ENCODE measurements at regions not wholly inside any gene's neighbourhood (a gene's known extent, or its start where the extent isn't known, plus 50 kb on each side); places are given as distances from the start of the nearest gene placed in this dataset.

- H3K79me2 ChIP-seq, result no peaks in the 10 kb centered on the region
- H3K4me1 ChIP-seq, result no peaks in the 10 kb centered on the region
- H3K27me3 ChIP-seq (ENCODE audit: control insufficient read depth, insufficient read depth, low read length), result no peaks in the 10 kb centered on the region
- no peak overlapping the region for H3K27ac ChIP-seq
- no peaks in the 10 kb centered on the region for H3K36me3 ChIP-seq (ENCODE audit: control insufficient read depth, insufficient read depth, low read length)
- H2AFZ ChIP-seq, result no peak overlapping the region
- H3K9me3 ChIP-seq (ENCODE audit: control insufficient read depth, low read length), result no peaks in the 10 kb centered on the region
- no peak overlapping the region for H3K4me2 ChIP-seq (ENCODE audit: low read length)
- H3K9ac ChIP-seq, result no peak overlapping the region
- TF ChIP-seq CTCF (IDR thresholded peaks at IDR 0.05), result no peak
- no peak overlapping the region for H3K4me3 ChIP-seq (ENCODE audit: low read depth, low read length)
These were observed 471.9 kb downstream of the KCTD12 start for GRCh38 chr13:76414320-76414719.

GRCh38 chr13:76406243-76406642, 480.0 kb downstream of the KCTD12 start:
- H3K27me3 ChIP-seq (ENCODE audit: control insufficient read depth, insufficient read depth, low read length), result no peaks in the 10 kb centered on the region
- H3K4me3 ChIP-seq (ENCODE audit: low read depth, low read length), result no peak overlapping the region
- no peak overlapping the region for H3K9ac ChIP-seq
- no peaks in the 10 kb centered on the region for H3K9me3 ChIP-seq (ENCODE audit: control insufficient read depth, low read length)
- no peak for TF ChIP-seq CTCF (IDR thresholded peaks at IDR 0.05)
- H3K27ac ChIP-seq, result no peak overlapping the region
- H3K36me3 ChIP-seq (ENCODE audit: control insufficient read depth, insufficient read depth, low read length), result no peaks in the 10 kb centered on the region
- H3K79me2 ChIP-seq, result no peaks in the 10 kb centered on the region
- H2AFZ ChIP-seq, result no peak overlapping the region
- no peak overlapping the region for H3K4me2 ChIP-seq (ENCODE audit: low read length)
- H3K4me1 ChIP-seq, result no peaks in the 10 kb centered on the region

GRCh38 chr13:76398425-76398824, 487.8 kb downstream of the KCTD12 start:
- no peak overlapping the region for H3K9ac ChIP-seq
- no peaks in the 10 kb centered on the region for H3K4me1 ChIP-seq
- no peak for TF ChIP-seq CTCF (IDR thresholded peaks at IDR 0.05)
- H3K27ac ChIP-seq, result no peak overlapping the region
- no peaks in the 10 kb centered on the region for H3K79me2 ChIP-seq
- no peaks in the 10 kb centered on the region for H3K27me3 ChIP-seq (ENCODE audit: control insufficient read depth, insufficient read depth, low read length)
- no peak overlapping the region for H3K4me3 ChIP-seq (ENCODE audit: low read depth, low read length)
- H2AFZ ChIP-seq, result no peak overlapping the region
- no peaks in the 10 kb centered on the region for H3K9me3 ChIP-seq (ENCODE audit: control insufficient read depth, low read length)
- H3K36me3 ChIP-seq (ENCODE audit: control insufficient read depth, insufficient read depth, low read length), result no peaks in the 10 kb centered on the region
- no peak overlapping the region for H3K4me2 ChIP-seq (ENCODE audit: low read length)

- Histone ChIP-seq H2AFZ (no peak overlapping the region), H3K4me3 (ENCODE audit: low read depth, low read length) (no peak overlapping the region), H3K4me1 (no peaks in the 10 kb centered on the region), H3K9ac (no peak overlapping the region), H3K36me3 (ENCODE audit: control insufficient read depth, insufficient read depth, low read length) (no peaks in the 10 kb centered on the region), H3K9me3 (ENCODE audit: control insufficient read depth, low read length) (no peaks in the 10 kb centered on the region), H3K79me2 (no peaks in the 10 kb centered on the region), H3K4me2 (ENCODE audit: low read length) (no peak overlapping the region), H3K27ac (no peak overlapping the region), H3K27me3 (ENCODE audit: control insufficient read depth, insufficient read depth, low read length) (no peaks in the 10 kb centered on the region)
- no peak for TF ChIP-seq CTCF (IDR thresholded peaks at IDR 0.05)
These were observed 488.8 kb downstream of the KCTD12 start for GRCh38 chr13:76397413-76397812.

GRCh38 chr13:76389321-76389720, 496.9 kb downstream of the KCTD12 start:
- H3K4me3 ChIP-seq (ENCODE audit: low read depth, low read length), result no peak overlapping the region
- no peak overlapping the region for H3K27ac ChIP-seq
- H3K4me1 ChIP-seq, result no peaks in the 10 kb centered on the region
- H3K79me2 ChIP-seq, result no peaks in the 10 kb centered on the region
- H3K27me3 ChIP-seq (ENCODE audit: control insufficient read depth, insufficient read depth, low read length), result no peaks in the 10 kb centered on the region
- no peak for TF ChIP-seq CTCF (IDR thresholded peaks at IDR 0.05)
- no peak overlapping the region for H2AFZ ChIP-seq
- no peaks in the 10 kb centered on the region for H3K36me3 ChIP-seq (ENCODE audit: control insufficient read depth, insufficient read depth, low read length)
- H3K4me2 ChIP-seq (ENCODE audit: low read length), result no peak overlapping the region
- H3K9me3 ChIP-seq (ENCODE audit: control insufficient read depth, low read length), result no peaks in the 10 kb centered on the region
- H3K9ac ChIP-seq, result no peak overlapping the region

Measured in parathyroid adenoma (tissue), 2 donors.